NCI-H524 (cell line): ENCODE measurements at regions not wholly inside any gene's neighbourhood (a gene's known extent, or its start where the extent isn't known, plus 50 kb on each side); places are given as distances from the start of the nearest gene placed in this dataset.

Source experiments
- DNase-seq, 2 experiments: peaks; one replicate each; lab custom pipeline; 2025; lab: John Stamatoyannopoulos, UW

DNA sequence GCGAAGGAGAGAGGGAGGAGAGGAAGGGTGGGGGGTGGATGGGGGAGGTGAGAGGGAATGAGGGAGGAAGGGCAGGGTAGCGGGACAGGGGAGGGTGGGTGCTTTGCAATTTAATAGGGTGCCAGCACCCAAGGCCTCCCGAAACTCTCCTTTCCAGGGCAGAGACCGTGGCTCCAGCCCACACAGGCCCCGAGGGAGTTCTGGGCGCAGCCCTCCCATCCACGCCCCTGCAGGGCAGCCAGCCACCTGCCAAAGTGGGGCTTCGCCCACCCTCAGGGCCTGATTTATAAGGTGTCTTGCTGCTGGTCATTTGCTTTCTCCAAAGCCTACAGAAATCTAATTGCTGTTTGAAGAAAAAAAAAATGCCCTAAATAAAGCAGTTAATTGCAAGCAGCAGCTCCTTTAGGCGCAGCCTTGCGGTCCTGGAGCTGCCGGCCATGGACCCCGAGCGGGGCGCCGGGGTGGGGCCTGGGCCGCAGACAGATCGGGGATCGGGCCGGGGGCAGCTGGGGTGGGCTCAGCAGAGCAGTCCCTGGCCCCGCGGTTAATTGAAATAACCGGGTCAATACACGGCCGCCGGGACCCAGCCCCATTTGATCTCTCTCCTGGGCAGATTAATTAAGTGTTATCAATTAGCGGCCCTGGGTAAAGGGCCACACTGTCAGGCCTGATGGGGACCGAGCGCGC lies 106.0 kb upstream of the NKX1-1 start:
- DNase-seq, result no peak

GRCh38 chr4:1511441-1512041 lies 105.3 kb upstream of the NKX1-1 start:
- peak; percentile 27 to 44 for DNase-seq

DNA sequence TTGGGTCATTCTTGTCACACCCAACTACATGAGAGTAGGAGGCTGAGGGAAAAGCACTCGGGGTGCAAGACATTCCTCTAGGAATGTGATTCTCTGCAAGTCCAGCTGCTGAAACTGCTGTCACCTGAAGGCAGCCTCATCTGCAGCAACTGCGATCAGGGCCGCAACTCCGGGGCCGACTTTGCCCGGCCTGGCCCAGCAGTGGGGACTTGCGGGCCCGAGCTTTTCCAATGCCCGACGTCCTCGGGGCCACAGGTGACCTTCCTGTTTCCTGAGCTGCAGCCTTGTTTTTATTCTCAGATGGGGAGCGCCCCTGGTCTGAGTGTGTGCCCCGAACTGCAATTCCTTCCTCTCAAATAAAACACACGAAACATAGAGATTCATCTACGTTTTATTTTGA lies 104.7 kb upstream of the NKX1-1 start:
- no peak for DNase-seq

DNA sequence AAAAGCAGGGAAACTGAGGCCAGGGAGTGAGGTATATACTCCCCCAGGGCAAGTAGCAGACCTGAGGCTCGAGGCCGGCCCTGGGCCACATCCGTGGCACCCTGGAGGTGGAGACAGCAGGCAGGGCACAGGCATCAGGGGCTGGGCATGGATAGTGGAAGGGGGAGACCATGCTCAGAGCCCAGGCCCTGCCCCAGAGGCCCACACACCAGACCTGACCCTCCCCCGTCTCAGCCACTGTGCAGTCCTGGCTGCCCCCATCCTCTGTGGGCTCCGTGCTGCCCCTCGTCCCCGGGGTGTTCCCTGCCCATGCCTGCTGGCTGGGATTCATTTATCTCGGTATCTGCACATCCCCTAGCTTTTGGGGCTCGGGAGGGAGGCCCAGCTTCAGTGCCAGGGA lies 103.1 kb upstream of the NKX1-1 start:
- DNase-seq, result no peak

- no peak for DNase-seq
Measured at GRCh38 chr4:1508161-1509160, 102.2 kb upstream of the NKX1-1 start.

GRCh38 chr4:1506956-1507721 lies 100.9 kb upstream of the NKX1-1 start:
- no peak for DNase-seq

GRCh38 chr4:1505511-1506460 lies 99.5 kb upstream of the NKX1-1 start:
- no peak for DNase-seq

DNA sequence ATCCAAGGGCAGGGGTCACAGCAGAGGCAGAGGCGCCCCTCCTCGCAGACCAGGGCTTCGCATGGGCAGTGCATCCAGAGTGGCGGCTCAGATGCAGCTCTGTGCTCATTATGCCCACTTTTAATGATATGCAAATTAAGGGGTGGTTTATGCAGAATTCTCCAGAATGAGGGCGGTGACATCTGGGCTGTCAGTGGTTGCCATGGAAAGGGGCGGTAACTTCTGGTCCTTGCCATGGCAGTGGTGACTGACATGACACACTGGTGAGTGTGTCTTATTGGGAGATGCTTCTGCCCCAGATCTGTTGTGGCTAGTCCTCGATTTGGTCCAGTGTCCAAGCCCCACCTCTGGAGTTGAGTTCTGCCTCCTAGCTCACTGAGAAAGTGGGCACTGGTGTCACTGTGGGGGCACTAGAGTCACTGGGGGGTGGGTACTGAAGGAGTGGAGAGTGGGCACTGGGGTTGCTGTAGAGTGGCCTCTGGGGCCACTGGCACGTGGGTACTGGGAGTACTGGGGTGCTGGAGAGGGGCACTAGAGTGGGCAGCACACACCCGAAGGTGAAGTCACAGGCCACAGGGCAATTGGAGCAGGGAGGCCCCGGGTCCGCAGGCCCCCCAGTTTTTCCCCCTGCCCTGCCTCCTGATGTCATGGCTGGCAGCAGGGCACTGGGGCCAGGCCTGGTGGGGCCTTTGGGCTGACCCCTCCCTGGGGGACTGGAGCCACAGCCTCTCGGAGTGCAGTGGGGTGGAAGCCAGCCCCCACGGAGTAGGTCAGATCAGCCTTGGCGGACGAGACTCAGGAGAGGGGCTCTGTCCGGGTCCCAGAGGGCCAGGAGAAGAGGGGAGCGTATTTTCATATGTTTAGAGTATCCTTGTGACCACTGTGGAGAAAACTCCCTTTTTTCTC lies 98.6 kb upstream of the NKX1-1 start:
- DNase-seq, result no peak

- DNase-seq, result no peak
Measured at GRCh38 chr4:1503583-1504471, 97.6 kb upstream of the NKX1-1 start.

GRCh38 chr4:1502976-1503375 lies 96.7 kb upstream of the NKX1-1 start:
- no peak for DNase-seq

DNA sequence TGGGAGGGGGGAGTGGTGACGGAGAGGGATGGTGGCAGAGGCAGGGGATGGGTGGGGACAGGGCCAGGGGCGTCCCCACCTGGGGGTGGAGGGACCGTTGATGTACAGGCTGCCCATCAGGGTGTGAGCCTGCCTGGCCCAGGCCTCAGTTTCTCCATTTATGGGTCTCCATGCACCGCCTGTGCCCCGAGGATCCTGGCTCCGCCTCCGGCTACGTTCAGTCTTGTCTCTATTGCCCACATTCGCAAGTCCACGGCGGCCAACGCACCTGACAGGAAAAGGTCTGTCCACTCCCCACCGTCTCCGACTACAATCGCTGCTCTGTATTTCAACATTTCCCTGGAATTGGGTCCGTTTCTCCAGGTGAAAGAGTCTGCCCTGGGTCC lies 96.3 kb upstream of the NKX1-1 start:
- DNase-seq, result no peak

DNA sequence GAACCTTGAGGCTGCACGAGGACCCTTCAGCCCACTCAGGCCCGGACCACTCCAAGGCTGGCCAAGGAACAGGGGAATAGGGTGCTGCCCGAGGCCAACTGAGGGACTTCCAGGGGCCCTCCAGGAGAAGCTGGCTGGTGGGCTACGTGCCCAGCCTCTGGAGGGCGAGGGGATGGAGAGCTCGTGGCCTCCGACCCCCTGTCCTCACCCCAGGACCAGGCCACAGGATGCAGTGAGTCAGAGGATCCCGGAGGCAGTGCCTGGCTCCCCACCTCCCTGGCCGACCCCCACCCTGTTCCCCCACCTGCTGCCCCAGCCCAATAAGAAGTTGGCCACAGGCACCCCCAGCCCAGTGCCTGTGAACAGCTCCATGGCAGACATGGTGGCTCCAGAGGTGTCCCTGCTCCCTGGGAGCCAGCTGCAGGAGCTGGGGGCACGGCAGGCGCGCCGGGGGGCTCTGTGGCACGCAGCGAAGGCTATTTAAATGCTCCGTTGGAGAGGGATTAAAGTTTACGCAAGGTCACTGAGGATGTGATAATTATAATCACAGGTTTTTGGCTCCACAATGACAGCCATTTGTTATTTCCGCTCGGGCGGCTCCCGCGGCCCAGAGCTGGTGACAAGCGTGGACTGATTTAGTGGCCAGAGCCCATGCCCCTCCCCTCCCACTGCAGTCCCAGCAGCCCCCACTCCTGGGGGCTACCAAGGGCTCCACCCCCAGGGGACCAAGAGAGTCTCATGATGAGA lies 95.7 kb upstream of the NKX1-1 start:
- DNase-seq, result no peak

DNA sequence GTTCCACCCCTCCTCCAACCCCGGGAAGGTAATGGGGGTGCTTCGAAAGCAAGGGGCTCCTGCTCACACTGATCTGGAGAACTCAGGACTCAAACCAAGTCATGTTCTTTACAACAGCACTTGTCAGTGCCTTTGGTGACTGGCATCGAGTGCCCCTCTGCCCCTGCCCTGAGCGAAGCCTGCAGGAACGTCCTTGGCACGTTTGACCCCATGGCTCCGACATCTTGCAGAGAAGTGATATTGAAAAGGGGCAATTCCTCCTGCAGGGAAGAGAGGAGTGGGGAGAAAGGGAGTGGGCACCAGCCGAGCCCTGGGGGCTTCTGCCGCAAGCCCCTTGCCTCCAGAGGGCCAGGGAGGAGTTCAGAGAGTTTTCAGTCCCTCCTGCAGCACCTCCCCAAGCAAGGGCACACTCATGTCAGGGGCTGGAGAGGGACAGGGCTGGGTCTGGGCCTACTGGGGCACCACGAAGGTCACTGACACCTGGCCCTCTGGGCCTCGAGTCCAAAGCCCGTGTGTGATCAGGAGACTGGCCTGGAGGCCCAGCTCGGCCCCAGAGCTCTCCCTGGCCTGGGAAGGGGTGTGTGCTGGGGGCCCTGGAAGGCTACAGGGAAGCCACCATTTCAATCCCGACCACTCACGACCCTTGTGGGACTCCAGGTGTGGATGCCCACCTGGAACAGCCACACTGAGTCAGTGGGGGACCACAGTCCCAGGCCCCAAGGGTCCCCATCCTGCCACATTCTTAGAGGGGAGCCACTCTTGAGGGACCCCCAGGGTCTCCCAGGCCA lies 94.9 kb upstream of the NKX1-1 start:
- no peak for DNase-seq

DNA sequence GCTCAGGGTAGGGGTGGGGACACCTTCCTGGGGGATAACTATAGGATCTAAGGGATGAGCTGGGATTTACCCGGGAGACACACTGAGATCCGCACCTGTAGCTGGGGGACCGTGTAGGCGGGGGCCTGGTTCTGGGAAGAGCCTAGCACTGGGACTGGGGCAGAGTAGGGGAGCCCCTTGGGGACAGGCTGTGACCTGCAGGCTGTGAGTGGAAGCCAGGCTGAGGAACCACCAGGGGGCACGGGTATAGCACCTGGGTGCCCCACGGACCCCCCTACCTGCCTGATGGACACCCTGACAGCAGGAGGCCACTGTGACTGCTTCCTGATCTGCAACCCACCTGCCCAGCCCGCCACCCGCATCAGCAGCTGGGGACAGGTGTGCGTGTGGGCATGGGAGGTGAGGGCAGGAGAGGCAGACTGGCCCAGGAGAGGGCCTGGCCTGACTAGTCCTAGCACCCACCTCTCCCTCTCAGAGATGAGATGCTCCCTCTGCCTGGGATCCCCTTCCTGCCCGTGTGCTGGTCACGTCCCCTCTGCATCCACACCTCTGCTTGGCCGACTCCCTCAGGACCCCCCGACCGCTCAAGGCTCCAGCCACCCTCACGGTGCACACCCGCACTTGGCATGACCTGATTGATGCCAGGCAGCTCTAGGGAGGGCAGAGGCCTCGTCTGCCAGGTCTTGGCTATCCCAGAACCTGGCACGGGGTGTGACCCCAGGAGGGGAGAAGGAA lies 94.2 kb upstream of the NKX1-1 start:
- no peak for DNase-seq

- no peak for DNase-seq
Measured at GRCh38 chr4:1499465-1499864, 93.2 kb upstream of the NKX1-1 start.

DNA sequence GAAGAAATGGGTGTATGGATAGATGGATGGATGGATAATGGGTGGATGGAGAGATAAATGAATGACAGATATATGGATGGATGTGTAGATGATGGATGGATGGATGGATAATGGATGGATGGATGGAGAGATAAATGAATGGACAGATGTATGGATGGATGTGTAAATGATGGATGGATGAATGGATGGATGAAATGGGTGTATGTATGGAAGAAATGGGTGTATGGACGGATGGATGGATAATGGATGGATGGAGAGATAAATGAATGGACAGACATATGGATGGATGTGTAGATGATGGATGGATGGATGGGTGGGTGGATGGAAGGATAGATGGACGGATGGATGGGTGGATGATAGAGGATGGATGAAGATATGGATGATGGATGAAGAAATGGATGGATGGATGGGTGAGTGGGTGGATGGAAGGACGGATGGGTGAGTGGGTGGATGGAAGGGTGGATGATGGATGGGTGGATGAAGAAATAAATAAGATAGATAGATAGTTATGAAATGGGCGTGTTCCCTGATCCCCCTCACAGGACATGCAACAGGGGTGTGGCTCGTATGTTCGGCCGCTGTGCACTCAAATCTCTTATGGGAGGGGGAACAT lies 91.1 kb upstream of the NKX1-1 start:
- DNase-seq, result no peak
